ENCODE measurements at regions not wholly inside any gene's neighbourhood (a gene's known extent, or its start where the extent isn't known, plus 50 kb on each side); places are given as distances from the start of the nearest gene placed in this dataset.

- no peaks in the 10 kb centered on the region for H3K9me3 ChIP-seq (ENCODE audit: control insufficient read depth, insufficient read depth, low read depth, low read length)
- H3K27ac ChIP-seq (ENCODE audit: low read depth, low read length) = no peak overlapping the region
- H3K4me3 ChIP-seq (ENCODE audit: low read depth, low read length) = no peak overlapping the region
- H3K36me3 ChIP-seq (ENCODE audit: control insufficient read depth, insufficient read depth, low read length) = no peaks in the 10 kb centered on the region
- no peaks in the 10 kb centered on the region for H3K27me3 ChIP-seq (ENCODE audit: control insufficient read depth, insufficient read depth, low read length)
- H3K4me1 ChIP-seq (ENCODE audit: control insufficient read depth, insufficient read depth, low read length) = no peaks in the 10 kb centered on the region
- no peak overlapping the region for H3K9ac ChIP-seq (ENCODE audit: low read length)
Measured at GRCh38 chr4:43853565-43854264, 594.9 kb downstream of the KCTD8 start.

- Histone ChIP-seq H3K4me1 (ENCODE audit: control insufficient read depth, insufficient read depth, low read length) (no peaks in the 10 kb centered on the region), H3K36me3 (ENCODE audit: control insufficient read depth, insufficient read depth, low read length) (no peaks in the 10 kb centered on the region), H3K4me3 (ENCODE audit: low read depth, low read length) (no peak overlapping the region), H3K27ac (ENCODE audit: low read depth, low read length) (no peak overlapping the region), H3K9ac (ENCODE audit: low read length) (no peak overlapping the region), H3K9me3 (ENCODE audit: control insufficient read depth, insufficient read depth, low read depth, low read length) (no peaks in the 10 kb centered on the region), H3K27me3 (ENCODE audit: control insufficient read depth, insufficient read depth, low read length) (no peaks in the 10 kb centered on the region)
Measured at GRCh38 chr4:43855283-43855682, 593.3 kb downstream of the KCTD8 start.

DNA sequence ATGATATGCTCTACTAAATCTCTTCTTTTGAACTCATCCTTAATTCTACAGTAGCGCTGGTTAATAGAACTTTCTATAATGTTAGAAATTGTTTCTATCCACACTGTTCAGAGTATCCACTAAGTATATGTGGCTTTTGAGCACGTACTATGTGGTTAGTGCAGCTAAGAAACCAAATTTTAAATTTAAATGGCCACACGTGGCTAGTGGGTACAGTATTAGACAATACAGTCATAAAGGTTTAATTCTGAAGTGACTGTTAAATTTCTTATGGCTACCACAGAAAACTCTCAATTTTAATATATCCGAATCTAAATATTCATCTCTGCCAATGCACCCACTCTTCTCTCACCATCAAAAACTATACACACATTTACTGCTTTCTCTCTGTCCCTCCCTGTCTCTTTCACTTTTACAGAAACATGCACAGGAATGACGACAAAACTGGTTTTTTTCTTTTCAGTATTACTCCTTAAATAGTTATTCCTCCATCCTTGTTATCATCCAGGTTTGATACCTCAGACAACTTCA lies 583.9 kb downstream of the KCTD8 start:
- no peak overlapping the region for H3K27ac ChIP-seq (ENCODE audit: low read depth, low read length)
- H3K36me3 ChIP-seq (ENCODE audit: control insufficient read depth, insufficient read depth, low read length) = no peaks in the 10 kb centered on the region
- no peak overlapping the region for H3K4me3 ChIP-seq (ENCODE audit: low read depth, low read length)
- H3K4me1 ChIP-seq (ENCODE audit: control insufficient read depth, insufficient read depth, low read length) = no peaks in the 10 kb centered on the region
- H3K9me3 ChIP-seq (ENCODE audit: control insufficient read depth, insufficient read depth, low read depth, low read length) = no peaks in the 10 kb centered on the region
- no peaks in the 10 kb centered on the region for H3K27me3 ChIP-seq (ENCODE audit: control insufficient read depth, insufficient read depth, low read length)
- H3K9ac ChIP-seq (ENCODE audit: low read length) = no peak overlapping the region

DNA sequence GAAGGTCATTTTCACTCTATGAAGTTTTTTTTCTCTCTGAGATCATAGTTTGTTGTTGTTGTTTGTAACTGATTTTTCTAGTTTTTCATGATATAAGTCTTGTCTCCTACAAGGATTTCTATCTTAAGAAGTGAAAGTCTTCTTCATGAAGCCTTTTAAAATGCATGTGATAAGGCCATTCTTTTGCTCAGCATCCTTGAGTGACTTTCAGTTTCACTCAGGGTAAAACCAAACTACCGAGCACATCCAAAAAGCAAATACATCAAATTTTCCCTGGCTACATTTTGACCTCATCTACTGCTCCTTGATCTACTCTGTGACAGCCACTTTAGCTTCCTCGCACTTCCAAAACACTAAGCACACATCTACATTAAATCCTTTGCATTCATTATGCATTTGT lies 580.7 kb downstream of the KCTD8 start:
- H3K4me1 ChIP-seq (ENCODE audit: control insufficient read depth, insufficient read depth, low read length) = no peaks in the 10 kb centered on the region
- 0 out of 2 replicates have a peak, but pooled peaks cover 4% of the 10 kb centered on the region for H3K9me3 ChIP-seq (ENCODE audit: control insufficient read depth, insufficient read depth, low read depth, low read length)
- no peaks in the 10 kb centered on the region for H3K36me3 ChIP-seq (ENCODE audit: control insufficient read depth, insufficient read depth, low read length)
- no peaks in the 10 kb centered on the region for H3K27me3 ChIP-seq (ENCODE audit: control insufficient read depth, insufficient read depth, low read length)
- H3K4me3 ChIP-seq (ENCODE audit: low read depth, low read length) = no peak overlapping the region
- no peak overlapping the region for H3K27ac ChIP-seq (ENCODE audit: low read depth, low read length)
- H3K9ac ChIP-seq (ENCODE audit: low read length) = no peak overlapping the region

GRCh38 chr4:43875655-43876054 lies 573.0 kb downstream of the KCTD8 start:
- Histone ChIP-seq H3K9ac (ENCODE audit: low read length) (no peak overlapping the region), H3K27ac (ENCODE audit: low read depth, low read length) (no peak overlapping the region), H3K36me3 (ENCODE audit: control insufficient read depth, insufficient read depth, low read length) (no peaks in the 10 kb centered on the region), H3K27me3 (ENCODE audit: control insufficient read depth, insufficient read depth, low read length) (no peaks in the 10 kb centered on the region), H3K9me3 (ENCODE audit: control insufficient read depth, insufficient read depth, low read depth, low read length) (0 out of 2 replicates have a peak, but pooled peaks cover 2% of the 10 kb centered on the region), H3K4me1 (ENCODE audit: control insufficient read depth, insufficient read depth, low read length) (no peaks in the 10 kb centered on the region), H3K4me3 (ENCODE audit: low read depth, low read length) (no peak overlapping the region)

DNA sequence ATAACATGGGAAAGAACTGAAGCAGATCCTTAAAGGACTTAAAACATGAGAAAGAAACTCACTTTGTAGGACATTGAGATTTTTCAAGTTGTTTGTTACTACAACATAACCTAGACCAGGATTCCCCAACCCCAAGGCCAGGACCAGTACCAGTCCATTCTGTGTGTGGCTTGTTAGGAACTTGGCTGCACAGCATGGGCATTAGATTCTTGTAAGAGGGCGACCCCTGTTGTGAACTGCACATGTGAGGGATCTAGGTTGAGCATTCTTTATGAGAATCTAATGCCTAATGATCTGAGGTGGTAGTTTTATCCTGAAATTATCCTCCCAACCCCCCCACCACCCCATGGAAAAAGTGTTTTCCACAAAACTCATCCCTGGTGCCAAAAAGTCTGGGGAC lies 566.1 kb downstream of the KCTD8 start:
- Histone ChIP-seq H3K9ac (ENCODE audit: low read length) (no peak overlapping the region), H3K27me3 (ENCODE audit: control insufficient read depth, insufficient read depth, low read length) (no peaks in the 10 kb centered on the region), H3K27ac (ENCODE audit: low read depth, low read length) (no peak overlapping the region), H3K4me3 (ENCODE audit: low read depth, low read length) (no peak overlapping the region), H3K4me1 (ENCODE audit: control insufficient read depth, insufficient read depth, low read length) (no peaks in the 10 kb centered on the region), H3K36me3 (ENCODE audit: control insufficient read depth, insufficient read depth, low read length) (no peaks in the 10 kb centered on the region), H3K9me3 (ENCODE audit: control insufficient read depth, insufficient read depth, low read depth, low read length) (no peaks in the 10 kb centered on the region)

- Histone ChIP-seq H3K4me3 (ENCODE audit: low read depth, low read length) (no peak overlapping the region), H3K9ac (ENCODE audit: low read length) (no peak overlapping the region), H3K4me1 (ENCODE audit: control insufficient read depth, insufficient read depth, low read length) (no peaks in the 10 kb centered on the region), H3K9me3 (ENCODE audit: control insufficient read depth, insufficient read depth, low read depth, low read length) (no peaks in the 10 kb centered on the region), H3K36me3 (ENCODE audit: control insufficient read depth, insufficient read depth, low read length) (no peaks in the 10 kb centered on the region), H3K27me3 (ENCODE audit: control insufficient read depth, insufficient read depth, low read length) (no peaks in the 10 kb centered on the region), H3K27ac (ENCODE audit: low read depth, low read length) (no peak overlapping the region)
Measured at GRCh38 chr4:43886196-43886595, 562.4 kb downstream of the KCTD8 start.

GRCh38 chr4:43898836-43899235 lies 549.8 kb downstream of the KCTD8 start:
- Histone ChIP-seq H3K27ac (ENCODE audit: low read depth, low read length) (no peak overlapping the region), H3K27me3 (ENCODE audit: control insufficient read depth, insufficient read depth, low read length) (no peaks in the 10 kb centered on the region), H3K36me3 (ENCODE audit: control insufficient read depth, insufficient read depth, low read length) (no peaks in the 10 kb centered on the region), H3K4me3 (ENCODE audit: low read depth, low read length) (no peak overlapping the region), H3K9me3 (ENCODE audit: control insufficient read depth, insufficient read depth, low read depth, low read length) (peaks cover 7% of the 10 kb centered on the region; the same call in 1 of the 2 replicates), H3K4me1 (ENCODE audit: control insufficient read depth, insufficient read depth, low read length) (no peaks in the 10 kb centered on the region), H3K9ac (ENCODE audit: low read length) (no peak overlapping the region)

DNA sequence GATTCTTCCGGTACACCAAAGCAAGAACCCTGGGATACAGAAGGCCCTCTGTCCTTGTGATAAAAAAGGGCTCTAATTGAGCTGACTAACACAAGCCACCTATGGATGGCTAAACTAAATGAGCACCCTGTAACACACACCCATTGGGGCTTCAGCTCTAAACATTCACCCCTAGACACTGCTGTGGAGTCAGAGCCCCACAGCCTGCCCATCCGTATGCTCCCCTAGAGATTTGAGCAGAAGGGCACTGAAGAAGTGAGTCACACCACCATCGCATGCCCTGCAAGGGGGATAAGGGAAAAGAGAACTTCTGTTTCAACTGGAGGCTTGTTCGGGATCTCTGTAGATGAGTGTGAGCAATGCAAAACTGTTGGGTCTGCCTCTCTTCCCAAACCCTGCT lies 545.2 kb downstream of the KCTD8 start:
- H3K4me1 ChIP-seq (ENCODE audit: control insufficient read depth, insufficient read depth, low read length) = no peaks in the 10 kb centered on the region
- H3K9me3 ChIP-seq (ENCODE audit: control insufficient read depth, insufficient read depth, low read depth, low read length) = no peaks in the 10 kb centered on the region
- no peak overlapping the region for H3K27ac ChIP-seq (ENCODE audit: low read depth, low read length)
- no peaks in the 10 kb centered on the region for H3K27me3 ChIP-seq (ENCODE audit: control insufficient read depth, insufficient read depth, low read length)
- H3K9ac ChIP-seq (ENCODE audit: low read length) = no peak overlapping the region
- H3K36me3 ChIP-seq (ENCODE audit: control insufficient read depth, insufficient read depth, low read length) = no peaks in the 10 kb centered on the region
- H3K4me3 ChIP-seq (ENCODE audit: low read depth, low read length) = no peak overlapping the region

GRCh38 chr4:43918377-43918776 lies 530.2 kb downstream of the KCTD8 start:
- no peak overlapping the region for H3K27ac ChIP-seq (ENCODE audit: low read depth, low read length)
- H3K9ac ChIP-seq (ENCODE audit: low read length) = no peak overlapping the region

GRCh38 chr4:43932448-43932847 lies 516.2 kb downstream of the KCTD8 start:
- no peak overlapping the region for H3K9ac ChIP-seq (ENCODE audit: low read length)
- no peaks in the 10 kb centered on the region for H3K9me3 ChIP-seq (ENCODE audit: control insufficient read depth, insufficient read depth, low read depth, low read length)
- H3K4me1 ChIP-seq (ENCODE audit: control insufficient read depth, insufficient read depth, low read length) = no peaks in the 10 kb centered on the region
- no peak overlapping the region for H3K4me3 ChIP-seq (ENCODE audit: low read depth, low read length)
- no peak overlapping the region for H3K27ac ChIP-seq (ENCODE audit: low read depth, low read length)
- no peaks in the 10 kb centered on the region for H3K36me3 ChIP-seq (ENCODE audit: control insufficient read depth, insufficient read depth, low read length)
- no peaks in the 10 kb centered on the region for H3K27me3 ChIP-seq (ENCODE audit: control insufficient read depth, insufficient read depth, low read length)

More at GRCh38 chr4:43918377-43918776, 530.2 kb downstream of the KCTD8 start:
- H3K9me3 ChIP-seq (ENCODE audit: control insufficient read depth, insufficient read depth, low read depth, low read length) = 0 out of 2 replicates have a peak, but pooled peaks cover 3% of the 10 kb centered on the region
- H3K4me3 ChIP-seq (ENCODE audit: low read depth, low read length) = no peak overlapping the region
- no peaks in the 10 kb centered on the region for H3K36me3 ChIP-seq (ENCODE audit: control insufficient read depth, insufficient read depth, low read length)
- no peaks in the 10 kb centered on the region for H3K27me3 ChIP-seq (ENCODE audit: control insufficient read depth, insufficient read depth, low read length)
- H3K4me1 ChIP-seq (ENCODE audit: control insufficient read depth, insufficient read depth, low read length) = no peaks in the 10 kb centered on the region

All from HUES6 (cell line).